ENCODE measurements at regions not wholly inside any gene's neighbourhood (a gene's known extent, or its start where the extent isn't known, plus 50 kb on each side); places are given as distances from the start of the nearest gene placed in this dataset.

- TF ChIP-seq ZBTB1 (CRISPR knock-in tag; IDR thresholded peaks at IDR 0.05; ENCODE audit: borderline replicate concordance, low read depth), result no peak
- no peak for TF ChIP-seq KLF6 (CRISPR knock-in tag; IDR thresholded peaks at IDR 0.05; ENCODE audit: borderline replicate concordance)
- no peak for TF ChIP-seq ZNF277 (CRISPR knock-in tag; IDR thresholded peaks at IDR 0.05; ENCODE audit: borderline replicate concordance)
- TF ChIP-seq CBX1 (IDR thresholded peaks at IDR 0.05; ENCODE audit: low read depth), result no peak
- no peak for TF ChIP-seq PRDM10 (IDR thresholded peaks at IDR 0.05; ENCODE audit: partially characterized antibody)
- TF ChIP-seq KAT7 (CRISPR knock-in tag; IDR thresholded peaks at IDR 0.05; ENCODE audit: borderline replicate concordance), result no peak
Measured at GRCh38 chr2:19219060-19219459, 139.4 kb downstream of the OSR1 start (continued).

- ATAC-seq (no peak), FAIRE-seq (no peak), DNase-seq (ENCODE audit: extremely low read depth in 1 of 4, low spot score in 3 of 4) (no peak)
- Histone ChIP-seq H3K27me3 (ENCODE audit: control insufficient read depth in 2 of 2, insufficient read depth in 2 of 2, low read length in 2 of 2) (no peaks in the 10 kb centered on the region), H2AFZ (ENCODE audit: low read depth, low read length) (no peak overlapping the region), H3K9me3 (replicated peaks; ENCODE audit: control insufficient read depth, insufficient read depth, low read depth, low read length) (no peaks in the 10 kb centered on the region), H3K4me2 (ENCODE audit: insufficient read depth, low read length) (no peak overlapping the region), H3K9ac (ENCODE audit: insufficient read depth in 1 of 2, low read depth in 2 of 2, low read length in 2 of 2) (no peak overlapping the region), H4K20me1 (replicated peaks; ENCODE audit: control insufficient read depth, insufficient read depth, low read length) (no peaks in the 10 kb centered on the region), H3K4me3 (no peak overlapping the region), H3K4me1 (replicated peaks in 1 of 2; ENCODE audit: control insufficient read depth in 2 of 2, insufficient read depth in 2 of 2, low read length in 2 of 2) (no peaks in the 10 kb centered on the region), H3K36me3 (ENCODE audit: control insufficient read depth, insufficient read depth, low read length) (no peaks in the 10 kb centered on the region), H3K79me2 (ENCODE audit: control insufficient read depth, insufficient read depth, low read length) (no peaks in the 10 kb centered on the region), H3K9me1 (ENCODE audit: control insufficient read depth, insufficient read depth, low read length) (no peaks in the 10 kb centered on the region), H3K27ac (ENCODE audit: extremely low read depth, low read depth, low read length) (no peak overlapping the region)
- no TSS peak for BruUV-seq (replicated peaks)
- WGBS (ENCODE audit: insufficient coverage, low coverage, missing lambda C conversion rate), result 0% methylated on average over 2 of the region's 2 CpGs
- POLR2A ChIA-PET, result no interaction called here
- intact Hi-C loops (cut with micrococcal nuclease), result no loop called here
- in situ Hi-C loops (cut with MboI), result no loop called here
- CTCF ChIA-PET (ENCODE audit: low intra/inter-chr PET ratio), result no interaction called here
- no peak for TF ChIP-seq ZNF282 (CRISPR knock-in tag; IDR thresholded peaks at IDR 0.05)
- no peak for TF ChIP-seq CBFA2T2 (conservative IDR thresholded peaks at IDR 0.05)
- TF ChIP-seq HNRNPL (IDR thresholded peaks at IDR 0.05; ENCODE audit: low read depth, low read length), result no peak
- TF ChIP-seq NUFIP1 (IDR thresholded peaks at IDR 0.05; ENCODE audit: partially characterized antibody), result no peak
- no peak for TF ChIP-seq GMEB1 (CRISPR knock-in tag; IDR thresholded peaks at IDR 0.05)
- TF ChIP-seq TCF3 (CRISPR knock-in tag; IDR thresholded peaks at IDR 0.05), result no peak
- no peak for TF ChIP-seq FOXK1 (CRISPR knock-in tag; IDR thresholded peaks at IDR 0.05; ENCODE audit: borderline replicate concordance)
- no peak for TF ChIP-seq ARID3B (CRISPR knock-in tag; IDR thresholded peaks at IDR 0.05; ENCODE audit: borderline replicate concordance)
Measured at GRCh38 chr2:19218166-19218565, 140.3 kb downstream of the OSR1 start.
